Lower leg skin (tissue), 4 donors: ENCODE measurements at regions not wholly inside any gene's neighbourhood (a gene's known extent, or its start where the extent isn't known, plus 50 kb on each side); places are given as distances from the start of the nearest gene placed in this dataset.

Experiments used
- DNase-seq, 2 donors: peaks; one replicate each; pipeline ENCODE4 v3.0.0-alpha.2; 2019; ENCODE audit warnings: low spot score in 2 of 2
- H3K4me3 ChIP-seq: fragments of 200-600 bp; sonication (generic); 2 replicates; pipeline ENCODE4 v1.5.1; 2017; ENCODE audit warnings: mild to moderate bottlenecking, low read depth; ENCODE audit not compliant: poor library complexity, severe bottlenecking
- CTCF ChIP-seq, 3 donors: fragments of 450-650 bp; IDR thresholded peaks; one replicate each; pipeline ENCODE4 v1.5.1; 2016; ENCODE audit warnings: antibody characterized with exemption in 3 of 3, mild to moderate bottlenecking in 3 of 3, moderate library complexity in 2 of 3
- POLR2A ChIP-seq, 2 donors: fragments of 450-650 bp; IDR thresholded peaks; one replicate each; pipeline ENCODE4 v1.6.1; 2016 to 2017; ENCODE audit warnings: antibody characterized with exemption in 2 of 2, mild to moderate bottlenecking in 1 of 2, moderate library complexity in 1 of 2
- WGBS, 2 donors: methylation state at CpG; one replicate each; pipeline ENCODE4 v1.1.5; 2018; 5-methylcytosine and 5-hydroxymethylcytosine counted together
- intact Hi-C: fragments of 100-400 bp; cut with DNase I; formaldehyde crosslinking; loops from one replicate; pipeline ENCODE4 v1.15.0; 2023; ENCODE audit warnings: low total_unique reads

GRCh38 chrY:8336112-8336774 lies 1001.0 kb upstream of the TSPY4 start:
- DNase-seq: no peak
- intact Hi-C loops: no loop called here
- H3K4me3 ChIP-seq: no peak overlapping the region
- 65% methylated on average over 3 of the region's 3 CpGs; no CpG with 5 or more reads in 1 of the 2 donors for WGBS, 2 donors
- no peak for TF ChIP-seq POLR2A (IDR thresholded peaks at IDR 0.05)
- TF ChIP-seq CTCF (IDR thresholded peaks at IDR 0.05): no peak

GRCh38 chrY:8341000-8341399 lies 996.3 kb upstream of the TSPY4 start:
- no peak for DNase-seq
- no peak for TF ChIP-seq POLR2A (IDR thresholded peaks at IDR 0.05)
- no peak for TF ChIP-seq CTCF (IDR thresholded peaks at IDR 0.05)
- H3K4me3 ChIP-seq: no peak overlapping the region
- intact Hi-C loops: no loop called here
- WGBS, 2 donors: 100% methylated on average over 1 of the region's 2 CpGs; no CpG with 5 or more reads in 1 of the 2 donors

- H3K4me3 ChIP-seq: no peak overlapping the region
- 81% methylated on average over 2 of the region's 2 CpGs; no CpG with 5 or more reads in 1 of the 2 donors for WGBS, 2 donors
- intact Hi-C loops: no loop called here
- DNase-seq: no peak
- TF ChIP-seq POLR2A (IDR thresholded peaks at IDR 0.05): no peak
Measured at GRCh38 chrY:8342173-8342572, 995.1 kb upstream of the TSPY4 start.

GRCh38 chrY:8351241-8351640 lies 986.0 kb upstream of the TSPY4 start:
- WGBS, 2 donors: 76% methylated on average over 1 of the region's 1 CpG; no CpG with 5 or more reads in 1 of the 2 donors
- TF ChIP-seq POLR2A (IDR thresholded peaks at IDR 0.05): no peak
- TF ChIP-seq CTCF (IDR thresholded peaks at IDR 0.05): no peak
- no peak overlapping the region for H3K4me3 ChIP-seq
- intact Hi-C loops: no loop called here
- no peak for DNase-seq

GRCh38 chrY:8352201-8352600 lies 985.1 kb upstream of the TSPY4 start:
- intact Hi-C loops: no loop called here
- WGBS, 2 donors: 76% methylated on average over 2 of the region's 2 CpGs; no CpG with 5 or more reads in 1 of the 2 donors
- TF ChIP-seq CTCF (IDR thresholded peaks at IDR 0.05) (no peak), POLR2A (IDR thresholded peaks at IDR 0.05) (no peak)
- DNase-seq: no peak
- no peak overlapping the region for H3K4me3 ChIP-seq

GRCh38 chrY:8358161-8358560 lies 979.1 kb upstream of the TSPY4 start:
- intact Hi-C loops: no loop called here
- no peak for TF ChIP-seq CTCF (IDR thresholded peaks at IDR 0.05)
- no peak for TF ChIP-seq POLR2A (IDR thresholded peaks at IDR 0.05)
- no peak overlapping the region for H3K4me3 ChIP-seq
- DNase-seq: no peak
